Cardiac muscle cell (in vitro differentiated cells and primary cell): ENCODE measurements at regions not wholly inside any gene's neighbourhood (a gene's known extent, or its start where the extent isn't known, plus 50 kb on each side); places are given as distances from the start of the nearest gene placed in this dataset.

Experiments used
- DNase-seq, 2 donors: peaks; one replicate each; pipeline versions ENCODE4 v3.0.0 to v3.0.0-alpha.2; 2010 to 2017; ENCODE audit warnings: low read depth in 1 of 2, low spot score in 1 of 2
- H3K27ac ChIP-seq: fragments of 200-600 bp; sonication (generic); 2 replicates; pipeline ENCODE4 v1.5.1; 2016
- H3K27me3 ChIP-seq: fragments of 200-600 bp; sonication (generic); 2 replicates; pipeline ENCODE4 v1.6.0; 2016; ENCODE audit warnings: control low read depth
- H3K36me3 ChIP-seq: fragments of 200-600 bp; sonication (generic); 2 replicates; pipeline ENCODE4 v1.5.1; 2016; ENCODE audit warnings: control low read depth
- H3K4me1 ChIP-seq: fragments of 200-600 bp; sonication (generic); 2 replicates; pipeline ENCODE4 v1.8.1; 2017; ENCODE audit warnings: low read depth, mild to moderate bottlenecking, mixed run types
- H3K4me3 ChIP-seq: fragments of 200-600 bp; sonication (generic); 2 replicates; pipeline ENCODE4 v1.5.1; 2016; ENCODE audit warnings: mild to moderate bottlenecking
- H3K9me3 ChIP-seq: fragments of 200-600 bp; sonication (generic); 2 replicates; pipeline ENCODE4 v1.5.1; 2017; ENCODE audit warnings: low read depth, mild to moderate bottlenecking, control low read depth
- CTCF ChIP-seq: IDR thresholded peaks from 2 replicates; pipeline ENCODE4 v1.5.1; 2012; ENCODE audit warnings: low read depth, mild to moderate bottlenecking, low read length

GRCh38 chr18:43826215-43826614, 548.9 kb upstream of the SYT4 start:
- DNase-seq, result no peak
- H3K9me3 ChIP-seq, result no peaks in the 10 kb centered on the region
- no peak for TF ChIP-seq CTCF
- no peaks in the 10 kb centered on the region for H3K4me1 ChIP-seq
- no peak overlapping the region for H3K27ac ChIP-seq
- H3K27me3 ChIP-seq, result no peaks in the 10 kb centered on the region
- H3K4me3 ChIP-seq, result no peak overlapping the region
- H3K36me3 ChIP-seq, result no peaks in the 10 kb centered on the region

GRCh38 chr18:43827311-43827710, 550.0 kb upstream of the SYT4 start:
- no peaks in the 10 kb centered on the region for H3K36me3 ChIP-seq
- H3K9me3 ChIP-seq, result no peaks in the 10 kb centered on the region
- H3K27me3 ChIP-seq, result no peaks in the 10 kb centered on the region
- no peak for TF ChIP-seq CTCF
- no peak overlapping the region for H3K4me3 ChIP-seq
- no peaks in the 10 kb centered on the region for H3K4me1 ChIP-seq
- DNase-seq, result no peak
- no peak overlapping the region for H3K27ac ChIP-seq

GRCh38 chr18:43830303-43830702, 553.0 kb upstream of the SYT4 start:
- no peaks in the 10 kb centered on the region for H3K36me3 ChIP-seq
- H3K9me3 ChIP-seq, result no peaks in the 10 kb centered on the region
- no peak overlapping the region for H3K27ac ChIP-seq
- no peaks in the 10 kb centered on the region for H3K27me3 ChIP-seq
- no peak for DNase-seq
- no peak overlapping the region for H3K4me3 ChIP-seq
- no peak for TF ChIP-seq CTCF
- H3K4me1 ChIP-seq, result no peaks in the 10 kb centered on the region

- no peaks in the 10 kb centered on the region for H3K36me3 ChIP-seq
- no peaks in the 10 kb centered on the region for H3K27me3 ChIP-seq
These were observed 553.7 kb upstream of the SYT4 start for GRCh38 chr18:43830947-43831346.

GRCh38 chr18:43846299-43846698, 569.0 kb upstream of the SYT4 start:
- no peak for TF ChIP-seq CTCF

More at GRCh38 chr18:43830947-43831346, 553.7 kb upstream of the SYT4 start:
- TF ChIP-seq CTCF, result no peak
- DNase-seq, result no peak
- Histone ChIP-seq H3K4me1 (no peaks in the 10 kb centered on the region), H3K4me3 (no peak overlapping the region), H3K27ac (no peak overlapping the region), H3K9me3 (no peaks in the 10 kb centered on the region)

More at GRCh38 chr18:43846299-43846698, 569.0 kb upstream of the SYT4 start:
- no peak overlapping the region for H3K4me3 ChIP-seq
- no peak for DNase-seq
- no peaks in the 10 kb centered on the region for H3K9me3 ChIP-seq
- H3K27ac ChIP-seq, result no peak overlapping the region
- no peaks in the 10 kb centered on the region for H3K36me3 ChIP-seq
- no peaks in the 10 kb centered on the region for H3K4me1 ChIP-seq
- no peaks in the 10 kb centered on the region for H3K27me3 ChIP-seq
